ENCODE measurements at regions not wholly inside any gene's neighbourhood (a gene's known extent, or its start where the extent isn't known, plus 50 kb on each side); places are given as distances from the start of the nearest gene placed in this dataset.

DNA sequence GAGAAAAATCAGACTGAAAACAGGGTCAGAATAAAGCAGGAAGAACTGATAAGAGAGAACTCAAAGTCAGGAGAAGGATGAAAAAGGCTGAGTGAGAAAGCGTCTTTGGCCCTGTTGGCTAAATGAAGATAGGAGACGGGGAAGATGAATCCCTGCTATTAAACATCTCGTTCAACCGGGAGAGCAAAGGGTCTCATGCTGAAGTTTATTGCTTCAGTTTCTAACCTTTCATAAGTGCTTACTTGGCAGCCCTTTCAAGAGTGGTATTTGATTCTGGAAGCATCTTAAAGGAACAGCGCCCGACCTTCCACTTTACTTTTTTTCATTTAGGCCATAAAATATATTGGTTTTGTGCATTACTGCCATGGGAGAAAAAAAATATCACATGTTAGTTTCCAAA, 288.3 kb upstream of the RBFOX1 start:
- no peaks in the 10 kb centered on the region for H3K79me1 ChIP-seq (ENCODE audit: low read depth in 1 of 2, low read length in 2 of 2)
- H3K36me3 ChIP-seq (ENCODE audit: control insufficient read depth, insufficient read depth, low read length): no peaks in the 10 kb centered on the region
- no peak overlapping the region for H3K27ac ChIP-seq (ENCODE audit: insufficient read depth, low read length)
- H3K18ac ChIP-seq (ENCODE audit: low read depth, low read length): no peak overlapping the region
- TF ChIP-seq MAFK (IDR thresholded peaks at IDR 0.05; ENCODE audit: low read depth, low read length) (no peak), RFX5 (IDR thresholded peaks at IDR 0.05; ENCODE audit: low read depth, low read length) (no peak), NFE2L2 (IDR thresholded peaks at IDR 0.05; ENCODE audit: low read depth, low read length) (no peak), POLR2A (IDR thresholded peaks at IDR 0.05; ENCODE audit: low read depth, low read length) (no peak), SMC3 (IDR thresholded peaks at IDR 0.05; ENCODE audit: low read depth, low read length) (no peak), MAZ (IDR thresholded peaks at IDR 0.05; ENCODE audit: borderline replicate concordance, low read depth, low read length) (no peak), RCOR1 (IDR thresholded peaks at IDR 0.05; ENCODE audit: insufficient replicate concordance, low read length) (no peak), CEBPB (IDR thresholded peaks at IDR 0.05; ENCODE audit: low read depth, low read length) (no peak), RAD21 (IDR thresholded peaks at IDR 0.05; ENCODE audit: low read length) (no peak), MXI1 (IDR thresholded peaks at IDR 0.05; ENCODE audit: borderline replicate concordance, low read depth, low read length) (no peak)
- TF ChIP-seq, protein P1, sequence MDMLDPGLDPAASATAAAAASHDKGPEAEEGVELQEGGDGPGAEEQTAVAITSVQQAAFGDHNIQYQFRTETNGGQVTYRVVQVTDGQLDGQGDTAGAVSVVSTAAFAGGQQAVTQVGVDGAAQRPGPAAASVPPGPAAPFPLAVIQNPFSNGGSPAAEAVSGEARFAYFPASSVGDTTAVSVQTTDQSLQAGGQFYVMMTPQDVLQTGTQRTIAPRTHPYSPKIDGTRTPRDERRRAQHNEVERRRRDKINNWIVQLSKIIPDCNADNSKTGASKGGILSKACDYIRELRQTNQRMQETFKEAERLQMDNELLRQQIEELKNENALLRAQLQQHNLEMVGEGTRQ (IDR thresholded peaks at IDR 0.05; ENCODE audit: low read depth, low read length): no peak
- TF ChIP-seq, protein P2, sequence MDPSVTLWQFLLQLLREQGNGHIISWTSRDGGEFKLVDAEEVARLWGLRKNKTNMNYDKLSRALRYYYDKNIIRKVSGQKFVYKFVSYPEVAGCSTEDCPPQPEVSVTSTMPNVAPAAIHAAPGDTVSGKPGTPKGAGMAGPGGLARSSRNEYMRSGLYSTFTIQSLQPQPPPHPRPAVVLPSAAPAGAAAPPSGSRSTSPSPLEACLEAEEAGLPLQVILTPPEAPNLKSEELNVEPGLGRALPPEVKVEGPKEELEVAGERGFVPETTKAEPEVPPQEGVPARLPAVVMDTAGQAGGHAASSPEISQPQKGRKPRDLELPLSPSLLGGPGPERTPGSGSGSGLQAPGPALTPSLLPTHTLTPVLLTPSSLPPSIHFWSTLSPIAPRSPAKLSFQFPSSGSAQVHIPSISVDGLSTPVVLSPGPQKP (IDR thresholded peaks at IDR 0.05; ENCODE audit: borderline replicate concordance, low read depth, low read length): no peak
- TF ChIP-seq, protein P3, sequence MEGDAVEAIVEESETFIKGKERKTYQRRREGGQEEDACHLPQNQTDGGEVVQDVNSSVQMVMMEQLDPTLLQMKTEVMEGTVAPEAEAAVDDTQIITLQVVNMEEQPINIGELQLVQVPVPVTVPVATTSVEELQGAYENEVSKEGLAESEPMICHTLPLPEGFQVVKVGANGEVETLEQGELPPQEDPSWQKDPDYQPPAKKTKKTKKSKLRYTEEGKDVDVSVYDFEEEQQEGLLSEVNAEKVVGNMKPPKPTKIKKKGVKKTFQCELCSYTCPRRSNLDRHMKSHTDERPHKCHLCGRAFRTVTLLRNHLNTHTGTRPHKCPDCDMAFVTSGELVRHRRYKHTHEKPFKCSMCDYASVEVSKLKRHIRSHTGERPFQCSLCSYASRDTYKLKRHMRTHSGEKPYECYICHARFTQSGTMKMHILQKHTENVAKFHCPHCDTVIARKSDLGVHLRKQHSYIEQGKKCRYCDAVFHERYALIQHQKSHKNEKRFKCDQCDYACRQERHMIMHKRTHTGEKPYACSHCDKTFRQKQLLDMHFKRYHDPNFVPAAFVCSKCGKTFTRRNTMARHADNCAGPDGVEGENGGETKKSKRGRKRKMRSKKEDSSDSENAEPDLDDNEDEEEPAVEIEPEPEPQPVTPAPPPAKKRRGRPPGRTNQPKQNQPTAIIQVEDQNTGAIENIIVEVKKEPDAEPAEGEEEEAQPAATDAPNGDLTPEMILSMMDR (conservative IDR thresholded peaks at IDR 0.05; ENCODE audit: low read depth, low read length): no peak
- H2AFZ ChIP-seq (replicated peaks; ENCODE audit: low read length, poor library complexity): no peak overlapping the region
- H4K91ac ChIP-seq (ENCODE audit: insufficient read depth, low read depth, low read length): no peak overlapping the region
- DNase-seq: no peak
- H4K20me1 ChIP-seq (ENCODE audit: insufficient read depth, low read length): no peaks in the 10 kb centered on the region
- CTCF ChIA-PET: no interaction called here
- no CpG with 5 or more reads among the region's 6 CpGs for WGBS, 2 experiments (ENCODE audit: extremely low coverage in 2 of 2, insufficient read length in 1 of 2)
- H3K4ac ChIP-seq (ENCODE audit: low read depth, low read length): no peak overlapping the region
- H3K4me3 ChIP-seq (ENCODE audit: insufficient read depth, low read depth, low read length): no peak overlapping the region
- ATAC-seq (ENCODE audit: low read depth): no peak
- H2AK9ac ChIP-seq (replicated peaks; ENCODE audit: low read depth, low read length, poor library complexity): no peak overlapping the region
- H3K9ac ChIP-seq (ENCODE audit: low read depth, low read length): no peak overlapping the region
- H2BK20ac ChIP-seq (ENCODE audit: low read depth, low read length): no peak overlapping the region
- no peak overlapping the region for H2AK5ac ChIP-seq (ENCODE audit: low read depth, low read length)
- no peak overlapping the region for H2BK120ac ChIP-seq (ENCODE audit: low read depth, low read length)
- no peak overlapping the region for H3K14ac ChIP-seq (replicated peaks; ENCODE audit: low read depth, low read length)
- BruUV-seq (replicated peaks): no TSS peak
- no peaks in the 10 kb centered on the region for H3K4me1 ChIP-seq (ENCODE audit: control insufficient read depth, insufficient read depth, low read length)
- no peak overlapping the region for H3K23ac ChIP-seq (ENCODE audit: low read depth, low read length)
- H3K56ac ChIP-seq (ENCODE audit: extremely low read depth, insufficient read depth, low read length): no peak overlapping the region
- H4K5ac ChIP-seq (ENCODE audit: low read depth, low read length): no peak overlapping the region
- peaks cover 4% of the 10 kb centered on the region; the same call in 1 of the 2 replicates for H3K9me3 ChIP-seq (ENCODE audit: control insufficient read depth, insufficient read depth, low read length)
- no peaks in the 10 kb centered on the region for H3K9me1 ChIP-seq (ENCODE audit: insufficient read depth, low read length)
- in situ Hi-C loops (cut with MboI; ENCODE audit: low sequenced_read_pairs) (no loop called here), dilution Hi-C loops (cut with HindIII; ENCODE audit: low sequenced_read_pairs, unreplicated experiment) (no loop called here), intact Hi-C loops (cut with micrococcal nuclease) (no loop called here)
- H4K8ac ChIP-seq (ENCODE audit: low read depth in 2 of 2, low read length in 2 of 2): no peak overlapping the region
- no peak overlapping the region for H2BK15ac ChIP-seq (ENCODE audit: low read depth, low read length)
- no peaks in the 10 kb centered on the region for H3K27me3 ChIP-seq (ENCODE audit: control insufficient read depth, insufficient read depth, low read length)
- no peak overlapping the region for H3K4me2 ChIP-seq (ENCODE audit: low read depth, low read length)
- H2BK5ac ChIP-seq (ENCODE audit: low read depth, low read length, poor library complexity, severe bottlenecking): no peak overlapping the region
- POLR2A ChIA-PET (ENCODE audit: unreplicated experiment): no interaction called here
